ENCODE measurements at regions not wholly inside any gene's neighbourhood (a gene's known extent, or its start where the extent isn't known, plus 50 kb on each side); places are given as distances from the start of the nearest gene placed in this dataset.

- Histone ChIP-seq H3K9me3 (ENCODE audit: control insufficient read depth, insufficient read depth, low read length) (no peaks in the 10 kb centered on the region), H3K4me3 (ENCODE audit: low read depth, low read length) (no peak overlapping the region), H3K27me3 (ENCODE audit: control insufficient read depth, insufficient read depth, low read length) (no peaks in the 10 kb centered on the region), H3K27ac (ENCODE audit: low read depth, low read length) (no peak overlapping the region)
- DNase-seq (ENCODE audit: low read depth, low spot score): no peak
- TF ChIP-seq CTCF (IDR thresholded peaks at IDR 0.05; ENCODE audit: low read depth, low read length): no peak
- POLR2A ChIA-PET: no interaction called here
- CTCF ChIA-PET: no interaction called here
Observed at GRCh38 chrX:25648790-25649189, 489.4 kb upstream of the MAGEB18 start.

- Histone ChIP-seq H3K4me3 (ENCODE audit: low read depth, low read length) (no peak overlapping the region), H3K27me3 (ENCODE audit: control insufficient read depth, insufficient read depth, low read length) (no peaks in the 10 kb centered on the region), H3K9me3 (ENCODE audit: control insufficient read depth, insufficient read depth, low read length) (no peaks in the 10 kb centered on the region), H3K27ac (ENCODE audit: low read depth, low read length) (no peak overlapping the region)
- POLR2A ChIA-PET: no interaction called here
- DNase-seq (ENCODE audit: low read depth, low spot score): no peak
- no peak for TF ChIP-seq CTCF (IDR thresholded peaks at IDR 0.05; ENCODE audit: low read depth, low read length)
- CTCF ChIA-PET: no interaction called here
Observed at GRCh38 chrX:25650216-25650820, 487.8 kb upstream of the MAGEB18 start.

- Histone ChIP-seq H3K9me3 (ENCODE audit: control insufficient read depth, insufficient read depth, low read length) (no peaks in the 10 kb centered on the region), H3K27ac (ENCODE audit: low read depth, low read length) (no peak overlapping the region), H3K27me3 (ENCODE audit: control insufficient read depth, insufficient read depth, low read length) (no peaks in the 10 kb centered on the region), H3K4me3 (ENCODE audit: low read depth, low read length) (no peak overlapping the region)
- ChIA-PET CTCF (no interaction called here), POLR2A (no interaction called here)
- no peak for DNase-seq (ENCODE audit: low read depth, low spot score)
- no peak for TF ChIP-seq CTCF (IDR thresholded peaks at IDR 0.05; ENCODE audit: low read depth, low read length)
Observed at GRCh38 chrX:25659317-25659716, 478.8 kb upstream of the MAGEB18 start.

- H3K27ac ChIP-seq (ENCODE audit: low read depth, low read length): no peak overlapping the region
- ChIA-PET CTCF (no interaction called here), POLR2A (no interaction called here)
- H3K27me3 ChIP-seq (ENCODE audit: control insufficient read depth, insufficient read depth, low read length): no peaks in the 10 kb centered on the region
- no peaks in the 10 kb centered on the region for H3K9me3 ChIP-seq (ENCODE audit: control insufficient read depth, insufficient read depth, low read length)
- TF ChIP-seq CTCF (IDR thresholded peaks at IDR 0.05; ENCODE audit: low read depth, low read length): no peak
- H3K4me3 ChIP-seq (ENCODE audit: low read depth, low read length): no peak overlapping the region
- DNase-seq (ENCODE audit: low read depth, low spot score): no peak
Observed at GRCh38 chrX:25663701-25664100, 474.4 kb upstream of the MAGEB18 start.

- CTCF ChIA-PET: no interaction called here
Observed at GRCh38 chrX:25665431-25665830, 472.7 kb upstream of the MAGEB18 start.

More at GRCh38 chrX:25665431-25665830, 472.7 kb upstream of the MAGEB18 start:
- H3K4me3 ChIP-seq (ENCODE audit: low read depth, low read length): no peak overlapping the region
- no peak for DNase-seq (ENCODE audit: low read depth, low spot score)
- H3K9me3 ChIP-seq (ENCODE audit: control insufficient read depth, insufficient read depth, low read length): no peaks in the 10 kb centered on the region
- TF ChIP-seq CTCF (IDR thresholded peaks at IDR 0.05; ENCODE audit: low read depth, low read length): no peak
- POLR2A ChIA-PET: no interaction called here
- H3K27me3 ChIP-seq (ENCODE audit: control insufficient read depth, insufficient read depth, low read length): no peaks in the 10 kb centered on the region
- H3K27ac ChIP-seq (ENCODE audit: low read depth, low read length): no peak overlapping the region
